Ectodermal cell (in vitro differentiated cells): ENCODE measurements at regions not wholly inside any gene's neighbourhood (a gene's known extent, or its start where the extent isn't known, plus 50 kb on each side); places are given as distances from the start of the nearest gene placed in this dataset.

Source experiments
- H3K27ac ChIP-seq: 2 replicates; pipeline ENCODE4 v1.7.0; 2013; ENCODE audit warnings: mild to moderate bottlenecking, low read depth, low read length; ENCODE audit not compliant: insufficient read depth, poor library complexity, severe bottlenecking
- H3K27me3 ChIP-seq: 2 replicates; pipeline ENCODE4 v1.7.0; 2013; ENCODE audit warnings: mild to moderate bottlenecking, low read length; ENCODE audit not compliant: insufficient read depth, control insufficient read depth, poor library complexity, severe bottlenecking
- H3K36me3 ChIP-seq: one replicate; pipeline ENCODE4 v1.7.0; 2013; ENCODE audit warnings: low read length; ENCODE audit not compliant: control insufficient read depth, insufficient read depth
- H3K4me1 ChIP-seq: one replicate; pipeline ENCODE4 v1.7.0; 2013; ENCODE audit warnings: low read length; ENCODE audit not compliant: control insufficient read depth, insufficient read depth
- H3K4me3 ChIP-seq: 2 replicates; pipeline ENCODE4 v1.7.0; 2013; ENCODE audit warnings: low read depth, low read length, control low read depth; ENCODE audit not compliant: insufficient read depth
- H3K9me3 ChIP-seq: 2 replicates; pipeline ENCODE4 v1.7.0; 2013; ENCODE audit warnings: mild to moderate bottlenecking, low read length, moderate library complexity; ENCODE audit not compliant: control insufficient read depth
- whole genome bisulfite sequencing, 2 experiments: methylation state at CpG; one replicate each; pipeline ENCODE4 v1.1.7; 2013; ENCODE audit warnings: missing lambda C conversion rate in 2 of 2; 5-methylcytosine and 5-hydroxymethylcytosine counted together

DNA sequence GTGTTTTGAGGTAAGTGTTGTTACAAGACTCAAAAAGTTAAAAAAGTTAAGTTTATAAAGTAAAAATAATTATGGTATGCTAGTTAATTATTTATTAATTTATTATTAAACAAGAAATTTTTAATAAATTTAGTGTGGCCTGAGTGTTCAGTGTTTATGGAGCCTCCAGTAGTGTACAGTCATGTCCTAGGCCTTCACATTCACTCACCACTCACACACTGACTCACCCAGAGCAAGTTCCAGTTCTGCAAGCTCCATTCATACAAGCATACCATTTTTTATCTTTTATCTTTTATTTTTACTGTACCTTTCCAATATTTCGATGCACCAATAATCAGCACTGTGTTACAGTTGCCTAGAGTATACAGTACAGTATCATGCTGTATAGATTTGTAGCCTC, 381.2 kb upstream of the MGMT start:
- H3K9me3 ChIP-seq, result no peaks in the 10 kb centered on the region
- H3K4me1 ChIP-seq, result peaks cover 5% of the 10 kb centered on the region
- H3K4me3 ChIP-seq, result no peak overlapping the region
- no peak overlapping the region for H3K27ac ChIP-seq
- no peaks in the 10 kb centered on the region for H3K36me3 ChIP-seq
- H3K27me3 ChIP-seq, result no peaks in the 10 kb centered on the region
- WGBS, 2 experiments, result 100% methylated on average over 1 of the region's 1 CpG

GRCh38 chr10:129089341-129089740, 377.7 kb upstream of the MGMT start:
- peaks cover 8% of the 10 kb centered on the region for H3K4me1 ChIP-seq
- H3K27me3 ChIP-seq, result no peaks in the 10 kb centered on the region
- no peak overlapping the region for H3K4me3 ChIP-seq
- H3K27ac ChIP-seq, result no peak overlapping the region
- H3K9me3 ChIP-seq, result no peaks in the 10 kb centered on the region
- H3K36me3 ChIP-seq, result no peaks in the 10 kb centered on the region
- WGBS, 2 experiments, result 91 to 92% methylated on average over 4 of the region's 4 CpGs

- no peaks in the 10 kb centered on the region for H3K27me3 ChIP-seq
- WGBS, 2 experiments, result 85 to 86% methylated on average over 6 of the region's 6 CpGs
- H3K4me1 ChIP-seq, result peaks cover 8% of the 10 kb centered on the region
Measured at GRCh38 chr10:129090165-129090564, 376.9 kb upstream of the MGMT start.

DNA sequence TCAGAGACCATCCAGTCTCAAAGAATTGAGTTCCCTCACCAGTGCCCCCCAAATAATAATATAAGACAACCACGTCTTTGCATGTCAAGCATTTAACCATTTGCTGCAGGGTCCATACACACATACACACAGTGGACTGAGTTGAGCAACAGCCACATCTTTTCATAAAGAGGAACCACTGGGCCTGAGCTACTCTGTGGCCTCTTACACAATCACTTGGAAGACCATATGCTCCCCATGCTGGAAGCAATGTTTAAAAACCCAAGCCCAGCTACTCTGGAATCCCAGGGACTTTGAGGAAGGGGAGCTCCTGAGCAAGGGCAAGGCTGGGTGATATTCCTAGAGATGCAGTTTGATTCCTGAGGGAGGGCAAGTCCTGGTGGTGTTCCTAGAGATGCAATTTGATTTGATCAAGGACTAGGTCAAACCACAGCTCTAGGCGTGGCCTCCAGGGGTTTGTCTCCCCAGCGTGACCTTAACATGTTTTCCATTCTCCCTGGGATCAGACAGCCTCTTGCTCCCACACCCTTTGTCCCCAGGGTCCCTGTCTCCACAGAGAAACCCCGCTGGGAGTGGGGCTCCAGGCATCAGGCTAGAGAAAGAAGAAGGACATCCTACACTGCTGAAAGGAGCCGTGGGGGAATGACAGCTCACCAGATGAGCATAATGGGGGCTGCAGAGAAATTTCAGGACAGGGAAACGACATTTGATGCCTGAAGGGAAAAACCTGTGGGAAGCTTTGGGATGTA, 376.2 kb upstream of the MGMT start:
- peaks cover 8% of the 10 kb centered on the region for H3K4me1 ChIP-seq
- 68 to 72% methylated on average over 6 of the region's 6 CpGs for WGBS, 2 experiments
- H3K27me3 ChIP-seq, result no peaks in the 10 kb centered on the region
- no peaks in the 10 kb centered on the region for H3K36me3 ChIP-seq
- H3K27ac ChIP-seq, result no peak overlapping the region
- H3K4me3 ChIP-seq, result no peak overlapping the region
- H3K9me3 ChIP-seq, result no peaks in the 10 kb centered on the region

More at GRCh38 chr10:129090165-129090564, 376.9 kb upstream of the MGMT start:
- Histone ChIP-seq H3K36me3 (no peaks in the 10 kb centered on the region), H3K27ac (no peak overlapping the region), H3K9me3 (no peaks in the 10 kb centered on the region), H3K4me3 (no peak overlapping the region)

GRCh38 chr10:129093641-129094040, 373.4 kb upstream of the MGMT start:
- 92 to 94% methylated on average over 8 of the region's 8 CpGs for WGBS, 2 experiments
- Histone ChIP-seq H3K9me3 (no peaks in the 10 kb centered on the region), H3K27me3 (no peaks in the 10 kb centered on the region), H3K4me3 (no peak overlapping the region), H3K4me1 (peaks cover 8% of the 10 kb centered on the region), H3K27ac (no peak overlapping the region), H3K36me3 (no peaks in the 10 kb centered on the region)

DNA sequence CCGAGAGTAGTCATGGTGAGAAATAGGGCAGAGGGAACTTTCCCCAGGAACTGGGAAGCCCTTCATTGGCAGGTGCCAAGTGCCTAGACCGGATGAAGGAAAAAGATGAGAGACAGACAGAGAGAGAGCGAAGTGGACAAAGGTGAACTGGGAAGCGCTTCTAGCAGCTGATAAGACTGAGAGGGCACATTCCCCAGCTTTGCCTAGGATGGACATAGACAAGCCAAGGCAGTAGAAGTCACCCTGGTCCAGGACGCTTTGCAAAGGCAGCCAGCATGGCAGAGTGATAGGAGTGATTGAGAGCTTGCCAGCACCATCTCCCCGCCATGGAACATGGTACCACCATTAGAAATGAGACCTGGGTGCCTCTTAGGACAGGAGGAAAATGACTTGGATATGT, 372.8 kb upstream of the MGMT start:
- Histone ChIP-seq H3K36me3 (no peaks in the 10 kb centered on the region), H3K27me3 (no peaks in the 10 kb centered on the region), H3K9me3 (no peaks in the 10 kb centered on the region), H3K27ac (no peak overlapping the region), H3K4me3 (no peak overlapping the region), H3K4me1 (peaks cover 8% of the 10 kb centered on the region)
- WGBS, 2 experiments, result 88 to 94% methylated on average over 6 of the region's 6 CpGs

DNA sequence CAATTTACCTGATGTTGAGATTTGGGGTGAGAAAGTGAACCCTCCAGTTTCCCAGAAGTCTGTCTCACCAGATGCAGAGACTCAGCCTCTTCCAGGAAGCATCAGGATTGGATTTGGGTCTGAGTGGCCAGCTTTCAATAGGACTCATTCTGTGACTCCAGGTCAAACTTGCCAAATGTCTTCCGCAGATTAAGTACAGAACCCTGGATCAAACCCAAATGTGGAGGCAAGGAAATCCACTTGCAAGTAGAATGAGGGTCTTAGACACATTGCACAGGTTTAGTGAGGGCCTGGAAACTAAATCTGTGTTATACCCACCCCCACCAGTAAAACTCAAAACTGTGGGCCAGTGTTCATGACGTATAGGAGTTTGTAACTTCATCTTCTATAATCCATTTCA, 372.2 kb upstream of the MGMT start:
- peaks cover 8% of the 10 kb centered on the region for H3K4me1 ChIP-seq
- H3K36me3 ChIP-seq, result no peaks in the 10 kb centered on the region
- H3K9me3 ChIP-seq, result no peaks in the 10 kb centered on the region
- H3K27me3 ChIP-seq, result no peaks in the 10 kb centered on the region
- 99 to 100% methylated on average over 2 of the region's 2 CpGs for WGBS, 2 experiments
- H3K4me3 ChIP-seq, result no peak overlapping the region
- H3K27ac ChIP-seq, result no peak overlapping the region

GRCh38 chr10:129095680-129096064, 371.4 kb upstream of the MGMT start:
- H3K27ac ChIP-seq, result no peak overlapping the region
- 95 to 99% methylated on average over 4 to 7 of the region's 7 CpGs for whole genome bisulfite sequencing, 2 experiments
- no peaks in the 10 kb centered on the region for H3K9me3 ChIP-seq
- H3K27me3 ChIP-seq, result no peaks in the 10 kb centered on the region
- H3K36me3 ChIP-seq, result no peaks in the 10 kb centered on the region
- peaks cover 3% of the 10 kb centered on the region for H3K4me1 ChIP-seq
- no peak overlapping the region for H3K4me3 ChIP-seq

- H3K36me3 ChIP-seq, result no peaks in the 10 kb centered on the region
- no peaks in the 10 kb centered on the region for H3K9me3 ChIP-seq
- WGBS, 2 experiments, result 91 to 93% methylated on average over 12 of the region's 12 CpGs
- H3K4me1 ChIP-seq, result peaks cover under 1% of the 10 kb centered on the region
- H3K4me3 ChIP-seq, result no peak overlapping the region
- H3K27me3 ChIP-seq, result no peaks in the 10 kb centered on the region
- H3K27ac ChIP-seq, result no peak overlapping the region
Measured at GRCh38 chr10:129096065-129096984, 370.7 kb upstream of the MGMT start.

GRCh38 chr10:129097776-129098330, 369.2 kb upstream of the MGMT start:
- WGBS, 2 experiments, result 91 to 98% methylated on average over 6 of the region's 6 CpGs

More at GRCh38 chr10:129097776-129098330, 369.2 kb upstream of the MGMT start:
- Histone ChIP-seq H3K9me3 (no peaks in the 10 kb centered on the region), H3K36me3 (no peaks in the 10 kb centered on the region), H3K27ac (no peak overlapping the region), H3K4me1 (no peaks in the 10 kb centered on the region), H3K4me3 (no peak overlapping the region), H3K27me3 (no peaks in the 10 kb centered on the region)
